Omental fat pad (tissue), 3 donors: ENCODE measurements at regions not wholly inside any gene's neighbourhood (a gene's known extent, or its start where the extent isn't known, plus 50 kb on each side); places are given as distances from the start of the nearest gene placed in this dataset.
"Not testable (repeated sequence)": the region's sequence is repeated elsewhere in the genome, so short reads cannot be mapped to it uniquely, and the experiment has no call there.

Experiments
- ATAC-seq: fragments of 150-250 bp; one replicate; pipeline ENCODE4 v1.9.1; 2016; ENCODE audit warnings: mild to moderate bottlenecking, moderate library complexity; ENCODE audit not compliant: low FRiP score
- DNase-seq: peaks from one replicate; pipeline ENCODE4 v3.0.0-alpha.2; 2019; ENCODE audit warnings: low spot score
- CTCF ChIP-seq, 3 donors: fragments of 450-650 bp; IDR thresholded peaks; one replicate each; pipeline ENCODE4 v1.5.1; 2016 to 2017; ENCODE audit warnings: antibody characterized with exemption in 3 of 3, mild to moderate bottlenecking in 3 of 3, moderate library complexity in 2 of 3

GRCh38 chr12:124677552-124678356 is 110.3 kb upstream of the NCOR2 start:
- no peak for DNase-seq
- ATAC-seq: no peak
- TF ChIP-seq CTCF (IDR thresholded peaks at IDR 0.05): no peak

- ATAC-seq: no peak
- TF ChIP-seq CTCF (IDR thresholded peaks at IDR 0.05): no peak
- DNase-seq: no peak
These were observed 109.5 kb upstream of the NCOR2 start for GRCh38 chr12:124676714-124677462.

- TF ChIP-seq CTCF (IDR thresholded peaks at IDR 0.05): no peak
- peak; percentile 26 for ATAC-seq
- DNase-seq: no peak
These were observed 108.7 kb upstream of the NCOR2 start for GRCh38 chr12:124675881-124676713.

GRCh38 chr12:124674937-124675336 is 107.5 kb upstream of the NCOR2 start:
- DNase-seq (no peak), ATAC-seq (no peak)
- TF ChIP-seq CTCF (IDR thresholded peaks at IDR 0.05): no peak

GRCh38 chr12:124673801-124674617 is 106.6 kb upstream of the NCOR2 start:
- DNase-seq (no peak), ATAC-seq (no peak)
- TF ChIP-seq CTCF (IDR thresholded peaks at IDR 0.05): no peak

GRCh38 chr12:124669271-124669721 is 101.9 kb upstream of the NCOR2 start:
- not testable (repeated sequence) for DNase-seq, ATAC-seq
